ENCODE measurements at regions not wholly inside any gene's neighbourhood (a gene's known extent, or its start where the extent isn't known, plus 50 kb on each side); places are given as distances from the start of the nearest gene placed in this dataset.

DNA sequence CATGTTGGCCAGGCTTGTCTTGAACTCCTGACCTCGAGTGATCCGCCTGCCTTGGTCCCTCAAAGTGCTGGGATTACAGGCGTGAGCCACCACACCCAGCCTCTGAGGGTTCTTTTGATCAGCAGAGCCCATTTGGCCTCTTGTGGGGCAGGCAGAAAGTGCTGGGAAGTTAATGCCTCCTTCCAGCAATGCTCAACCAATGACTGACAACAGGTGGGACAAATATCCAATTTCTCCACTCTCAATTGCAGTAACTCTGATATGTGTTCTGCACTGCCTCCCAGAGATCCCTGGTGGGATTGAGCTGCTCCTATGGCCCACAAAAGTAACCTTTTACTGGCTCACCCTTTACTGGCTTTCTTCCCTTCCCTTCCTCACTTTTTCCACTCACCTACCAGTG, 79.9 kb upstream of the APC start:
- no peaks in the 10 kb centered on the region for H3K4me1 Mint-ChIP-seq
- H3K9me3 Mint-ChIP-seq, result peaks cover 11% of the 10 kb centered on the region
- H3K36me3 Mint-ChIP-seq (ENCODE audit: low read depth), result peaks cover 12% of the 10 kb centered on the region
- TF ChIP-seq, protein P1, sequence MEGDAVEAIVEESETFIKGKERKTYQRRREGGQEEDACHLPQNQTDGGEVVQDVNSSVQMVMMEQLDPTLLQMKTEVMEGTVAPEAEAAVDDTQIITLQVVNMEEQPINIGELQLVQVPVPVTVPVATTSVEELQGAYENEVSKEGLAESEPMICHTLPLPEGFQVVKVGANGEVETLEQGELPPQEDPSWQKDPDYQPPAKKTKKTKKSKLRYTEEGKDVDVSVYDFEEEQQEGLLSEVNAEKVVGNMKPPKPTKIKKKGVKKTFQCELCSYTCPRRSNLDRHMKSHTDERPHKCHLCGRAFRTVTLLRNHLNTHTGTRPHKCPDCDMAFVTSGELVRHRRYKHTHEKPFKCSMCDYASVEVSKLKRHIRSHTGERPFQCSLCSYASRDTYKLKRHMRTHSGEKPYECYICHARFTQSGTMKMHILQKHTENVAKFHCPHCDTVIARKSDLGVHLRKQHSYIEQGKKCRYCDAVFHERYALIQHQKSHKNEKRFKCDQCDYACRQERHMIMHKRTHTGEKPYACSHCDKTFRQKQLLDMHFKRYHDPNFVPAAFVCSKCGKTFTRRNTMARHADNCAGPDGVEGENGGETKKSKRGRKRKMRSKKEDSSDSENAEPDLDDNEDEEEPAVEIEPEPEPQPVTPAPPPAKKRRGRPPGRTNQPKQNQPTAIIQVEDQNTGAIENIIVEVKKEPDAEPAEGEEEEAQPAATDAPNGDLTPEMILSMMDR (conservative IDR thresholded peaks at IDR 0.05), result no peak
- H3K4me3 Mint-ChIP-seq, result no peak overlapping the region
- DNase-seq (ENCODE audit: low read depth, low spot score), result no peak
- H3K27me3 Mint-ChIP-seq (ENCODE audit: low read depth), result no peaks in the 10 kb centered on the region
- no peak overlapping the region for H3K27ac Mint-ChIP-seq (ENCODE audit: unreplicated experiment)

DNA sequence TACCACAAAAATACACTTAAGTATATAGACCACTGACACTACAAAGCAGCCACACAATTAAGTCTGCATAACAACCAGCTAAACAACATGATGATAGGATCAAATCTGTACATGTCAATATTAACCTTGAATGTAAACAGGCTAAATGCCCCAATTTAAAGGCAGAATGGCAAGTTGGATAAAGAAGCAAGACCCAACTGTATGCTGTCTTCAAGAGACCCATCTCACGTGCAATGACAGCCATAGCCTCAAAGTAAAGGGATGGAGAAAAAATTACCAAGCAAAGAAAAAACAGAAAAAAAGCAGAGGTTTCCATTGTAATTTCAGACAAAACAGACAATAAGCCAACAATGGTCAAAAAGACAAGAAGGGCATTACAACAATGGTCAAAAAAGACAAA, 77.3 kb upstream of the APC start:
- TF ChIP-seq, protein P1 (conservative IDR thresholded peaks at IDR 0.05), result no peak
- Mint-ChIP-seq H3K27me3 (ENCODE audit: low read depth) (no peaks in the 10 kb centered on the region), H3K4me1 (no peaks in the 10 kb centered on the region), H3K9me3 (peaks cover 11% of the 10 kb centered on the region), H3K27ac (ENCODE audit: unreplicated experiment) (no peak overlapping the region), H3K4me3 (no peak overlapping the region), H3K36me3 (ENCODE audit: low read depth) (peaks cover 12% of the 10 kb centered on the region)
- DNase-seq (ENCODE audit: low read depth, low spot score), result no peak

DNA sequence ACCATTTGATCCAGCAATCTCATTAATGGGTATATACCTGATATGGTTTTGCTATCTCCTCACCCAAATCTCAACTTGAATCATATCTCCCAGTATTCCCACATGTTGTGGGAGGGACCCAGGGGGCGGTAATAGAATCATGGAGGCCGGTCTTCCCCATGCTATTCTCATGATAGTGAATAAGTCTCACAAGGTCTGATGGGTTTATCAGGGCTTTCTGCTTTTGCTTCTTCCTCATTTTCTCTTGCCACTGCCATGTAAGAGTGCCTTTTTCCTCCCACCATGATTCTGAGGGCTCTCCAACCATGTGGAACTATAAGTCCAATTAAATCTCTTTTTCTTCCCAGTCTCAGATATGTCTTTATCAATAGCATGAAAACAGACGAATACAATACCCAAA, 74.5 kb upstream of the APC start:
- TF ChIP-seq, protein P1 (conservative IDR thresholded peaks at IDR 0.05), result no peak
- no peaks in the 10 kb centered on the region for H3K4me1 Mint-ChIP-seq

DNA sequence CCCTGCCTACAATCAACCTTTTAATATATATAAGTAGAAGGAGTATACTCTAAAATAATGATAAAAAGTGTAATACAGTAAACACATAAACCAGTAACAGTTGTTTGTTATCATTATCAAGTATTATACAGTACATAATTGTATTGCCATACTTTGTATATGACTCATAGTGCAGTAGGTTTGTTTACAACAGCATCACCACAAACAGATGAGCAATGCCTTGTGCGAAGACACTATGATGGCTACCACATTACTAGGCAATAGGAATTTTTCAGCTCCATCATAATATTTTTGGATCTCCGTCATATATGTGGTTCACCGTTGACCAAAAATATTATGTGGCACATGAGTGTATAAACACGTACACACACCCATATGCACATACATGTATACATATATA, 69.7 kb upstream of the APC start:
- Mint-ChIP-seq H3K4me1 (no peaks in the 10 kb centered on the region), H3K4me3 (no peak overlapping the region), H3K27ac (ENCODE audit: unreplicated experiment) (no peak overlapping the region), H3K27me3 (ENCODE audit: low read depth) (no peaks in the 10 kb centered on the region), H3K9me3 (no peaks in the 10 kb centered on the region), H3K36me3 (ENCODE audit: low read depth) (no peaks in the 10 kb centered on the region)
- no peak for DNase-seq (ENCODE audit: low read depth, low spot score)
- TF ChIP-seq, protein P1 (conservative IDR thresholded peaks at IDR 0.05), result no peak

More for the DNA sequence above, 74.5 kb upstream of the APC start:
- no peaks in the 10 kb centered on the region for H3K27me3 Mint-ChIP-seq (ENCODE audit: low read depth)
- peaks cover 11% of the 10 kb centered on the region for H3K9me3 Mint-ChIP-seq
- H3K36me3 Mint-ChIP-seq (ENCODE audit: low read depth), result peaks cover 11% of the 10 kb centered on the region
- no peak overlapping the region for H3K27ac Mint-ChIP-seq (ENCODE audit: unreplicated experiment)
- H3K4me3 Mint-ChIP-seq, result no peak overlapping the region
- no peak for DNase-seq (ENCODE audit: low read depth, low spot score)

DNA sequence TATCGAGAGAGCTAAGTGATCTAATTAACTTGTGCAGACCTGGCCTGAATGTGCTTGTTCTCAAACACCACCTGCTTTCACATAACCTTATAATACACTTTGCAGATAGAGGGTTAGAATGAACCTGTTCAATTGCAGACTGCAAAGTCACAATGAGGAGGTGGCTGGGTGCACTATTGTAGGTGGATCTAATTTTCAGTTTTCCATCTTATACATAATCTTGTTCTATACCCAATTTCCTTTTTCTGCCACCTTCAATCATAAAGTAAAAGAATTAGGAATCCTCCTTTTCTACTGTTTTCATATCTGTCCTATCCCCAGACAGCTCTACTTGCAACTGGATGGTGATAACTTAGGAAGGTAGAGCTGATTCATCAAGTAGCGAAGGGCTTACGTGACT, 68.8 kb upstream of the APC start:
- Mint-ChIP-seq H3K27me3 (ENCODE audit: low read depth) (no peaks in the 10 kb centered on the region), H3K9me3 (peaks cover under 1% of the 10 kb centered on the region), H3K4me1 (no peaks in the 10 kb centered on the region), H3K4me3 (no peak overlapping the region), H3K27ac (ENCODE audit: unreplicated experiment) (no peak overlapping the region), H3K36me3 (ENCODE audit: low read depth) (no peaks in the 10 kb centered on the region)
- no peak for DNase-seq (ENCODE audit: low read depth, low spot score)
- TF ChIP-seq, protein P1 (conservative IDR thresholded peaks at IDR 0.05), result no peak

Data from neural crest cell (in vitro differentiated cells).